IMR-90 (cell line): ENCODE measurements at regions not wholly inside any gene's neighbourhood (a gene's known extent, or its start where the extent isn't known, plus 50 kb on each side); places are given as distances from the start of the nearest gene placed in this dataset.

Experiments
- ATAC-seq: fragments of 200-7000 bp; cut with Tn5 transposase; 2 replicates; pipeline ENCODE4 v1.9.1; 2020; ENCODE audit warnings: low read depth, mild to moderate bottlenecking, moderate library complexity
- BruUV-seq: library from RNA; stranded (reverse); fragments of 400-500 nt; replicated peaks from 2 replicates; lab custom pipeline; 2021; lab: Mats Ljungman, UMichigan
- CTCF ChIA-PET: fragments of 300-600 bp; formaldehyde crosslinking; extraction: SDS; loops from one replicate; lab custom pipeline; 2021; ENCODE audit warnings: antibody characterized with exemption; lab: Yijun Ruan, JAX
- POLR2A ChIA-PET: fragments of 300-600 bp; sonication (Branson Sonifier 250); formaldehyde crosslinking; loops from one replicate; lab custom pipeline; 2022; ENCODE audit warnings: antibody characterized with exemption; ENCODE audit not compliant: unreplicated experiment; lab: Charles Lee
- DNase-seq: peaks from one replicate; pipeline ENCODE4 v3.0.0; 2013
- H2AFZ ChIP-seq: replicated peaks from 2 replicates; pipeline ENCODE3; 2013; ENCODE audit warnings: low read length, mild to moderate bottlenecking; ENCODE audit not compliant: poor library complexity
- H2AK5ac ChIP-seq: 2 replicates; pipeline ENCODE4 v1.6.1; 2013; ENCODE audit warnings: low read depth, low read length, inconsistent platforms
- H2AK9ac ChIP-seq: replicated peaks from 2 replicates; pipeline ENCODE3; 2013; ENCODE audit warnings: mild to moderate bottlenecking, low read depth, low read length, moderate library complexity; ENCODE audit not compliant: poor library complexity
- H2BK120ac ChIP-seq: 2 replicates; pipeline ENCODE4 v1.6.1; 2013; ENCODE audit warnings: low read depth, low read length, inconsistent platforms
- H2BK15ac ChIP-seq: 3 replicates; pipeline ENCODE4 v1.6.1; 2013; ENCODE audit warnings: low read depth, low read length, inconsistent platforms
- H2BK20ac ChIP-seq: 2 replicates; pipeline ENCODE4 v1.6.1; 2013; ENCODE audit warnings: low read depth, mild to moderate bottlenecking, inconsistent platforms, low read length, moderate library complexity
- H2BK5ac ChIP-seq: 2 replicates; pipeline ENCODE4 v1.6.1; 2013; ENCODE audit warnings: mild to moderate bottlenecking, low read depth, low read length, inconsistent platforms; ENCODE audit not compliant: poor library complexity, severe bottlenecking
- H3K14ac ChIP-seq: replicated peaks from 2 replicates; pipeline ENCODE4 v1.6.1; 2013; ENCODE audit warnings: low read depth, low read length, inconsistent platforms
- H3K18ac ChIP-seq: 2 replicates; pipeline ENCODE4 v1.6.1; 2013; ENCODE audit warnings: low read depth, low read length, control low read depth
- H3K23ac ChIP-seq: 2 replicates; pipeline ENCODE4 v1.6.1; 2013; ENCODE audit warnings: low read depth, low read length, inconsistent platforms
- H3K27ac ChIP-seq: 2 replicates; pipeline ENCODE4 v1.5.1; 2013; ENCODE audit warnings: mild to moderate bottlenecking, control low read depth, low read length; ENCODE audit not compliant: insufficient read depth
- H3K27me3 ChIP-seq: 2 replicates; pipeline ENCODE4 v1.6.1; 2013; ENCODE audit warnings: low read length; ENCODE audit not compliant: control insufficient read depth, insufficient read depth
- H3K36me3 ChIP-seq: 2 replicates; pipeline ENCODE4 v1.6.1; 2013; ENCODE audit warnings: low read length, mixed read lengths; ENCODE audit not compliant: control insufficient read depth, insufficient read depth
- H3K4ac ChIP-seq: 2 replicates; pipeline ENCODE4 v1.6.1; 2013; ENCODE audit warnings: low read depth, low read length, inconsistent platforms
- H3K4me1 ChIP-seq: 2 replicates; pipeline ENCODE4 v1.6.1; 2013; ENCODE audit warnings: low read length, mixed read lengths; ENCODE audit not compliant: control insufficient read depth, insufficient read depth
- H3K4me2 ChIP-seq: 2 replicates; pipeline ENCODE4 v1.6.1; 2013; ENCODE audit warnings: low read depth, mild to moderate bottlenecking, control low read depth, low read length, moderate library complexity
- H3K4me3 ChIP-seq: 2 replicates; pipeline ENCODE4 v1.5.1; 2013; ENCODE audit warnings: low read depth, mild to moderate bottlenecking, control low read depth, low read length, moderate library complexity; ENCODE audit not compliant: insufficient read depth
- H3K56ac ChIP-seq: 2 replicates; pipeline ENCODE4 v1.6.1; 2013; ENCODE audit warnings: low read length, inconsistent platforms; ENCODE audit not compliant: insufficient read depth; ENCODE audit errors: extremely low read depth
- H3K79me1 ChIP-seq, 2 experiments: 2 replicates each; pipeline ENCODE4 v1.6.1; 2013; ENCODE audit warnings: low read length in 2 of 2, inconsistent platforms in 1 of 2, low read depth in 1 of 2
- H3K9ac ChIP-seq: 2 replicates; pipeline ENCODE4 v1.6.1; 2013; ENCODE audit warnings: low read depth, low read length, control low read depth
- H3K9me1 ChIP-seq: 2 replicates; pipeline ENCODE4 v1.6.1; 2013; ENCODE audit warnings: low read length, inconsistent platforms; ENCODE audit not compliant: insufficient read depth
- H3K9me3 ChIP-seq: 2 replicates; pipeline ENCODE4 v1.6.1; 2013; ENCODE audit warnings: low read length; ENCODE audit not compliant: control insufficient read depth, insufficient read depth
- H4K20me1 ChIP-seq: 2 replicates; pipeline ENCODE4 v1.6.1; 2013; ENCODE audit warnings: low read length, inconsistent platforms; ENCODE audit not compliant: insufficient read depth
- H4K5ac ChIP-seq: 2 replicates; pipeline ENCODE4 v1.6.1; 2013; ENCODE audit warnings: mild to moderate bottlenecking, low read depth, low read length, control low read depth
- H4K8ac ChIP-seq, 2 experiments: 2 replicates each; pipeline ENCODE4 v1.6.1; 2013; ENCODE audit warnings: low read depth in 2 of 2, low read length in 2 of 2, control low read depth in 1 of 2, inconsistent platforms in 1 of 2
- H4K91ac ChIP-seq: 2 replicates; pipeline ENCODE4 v1.6.1; 2013; ENCODE audit warnings: low read depth, low read length, inconsistent platforms; ENCODE audit not compliant: insufficient read depth
- BHLHE40 ChIP-seq: fragments of 150-350 bp; IDR thresholded peaks from 2 replicates; pipeline ENCODE4 v1.6.1; 2016; ENCODE audit warnings: mild to moderate bottlenecking, low read depth, low read length
- CEBPB ChIP-seq: IDR thresholded peaks from 2 replicates; pipeline ENCODE4 v1.6.1; 2012; ENCODE audit warnings: low read depth, low read length, improper control_type of control experiment
- CHD1 ChIP-seq: IDR thresholded peaks from 2 replicates; pipeline ENCODE4 v1.6.1; 2012; ENCODE audit warnings: low read depth, low read length, improper control_type of control experiment
- FOS ChIP-seq: fragments of 150-350 bp; IDR thresholded peaks from 2 replicates; pipeline ENCODE4 v1.6.1; 2016; ENCODE audit warnings: low read depth, low read length
- MAFK ChIP-seq: IDR thresholded peaks from 2 replicates; pipeline ENCODE4 v1.6.1; 2012; ENCODE audit warnings: low read depth, low read length, improper control_type of control experiment
- MAZ ChIP-seq: IDR thresholded peaks from 2 replicates; pipeline ENCODE4 v1.6.1; 2012; ENCODE audit warnings: low read depth, mild to moderate bottlenecking, low read length, improper control_type of control experiment, moderate library complexity, borderline replicate concordance
- MXI1 ChIP-seq: IDR thresholded peaks from 2 replicates; pipeline ENCODE4 v1.6.1; 2012; ENCODE audit warnings: low read depth, mild to moderate bottlenecking, low read length, moderate library complexity, borderline replicate concordance
- NFE2L2 ChIP-seq: fragments of 150-350 bp; IDR thresholded peaks from 2 replicates; pipeline ENCODE4 v1.6.1; 2016; ENCODE audit warnings: low read depth, mild to moderate bottlenecking, low read length
- POLR2A ChIP-seq: IDR thresholded peaks from 2 replicates; pipeline ENCODE4 v1.6.1; 2012; ENCODE audit warnings: mild to moderate bottlenecking, low read depth, low read length
- RAD21 ChIP-seq: IDR thresholded peaks from 2 replicates; pipeline ENCODE4 v1.6.1; 2012; ENCODE audit warnings: low read length, improper control_type of control experiment
- RCOR1 ChIP-seq: IDR thresholded peaks from 2 replicates; pipeline ENCODE4 v1.6.1; 2012; ENCODE audit warnings: mild to moderate bottlenecking, low read length, improper control_type of control experiment; ENCODE audit not compliant: insufficient replicate concordance
- RFX5 ChIP-seq: IDR thresholded peaks from 2 replicates; pipeline ENCODE4 v1.8.0; 2012; ENCODE audit warnings: low read depth, mild to moderate bottlenecking, low read length, moderate library complexity
- SMC3 ChIP-seq: fragments of 150-350 bp; IDR thresholded peaks from 2 replicates; pipeline ENCODE4 v1.6.1; 2016; ENCODE audit warnings: low read depth, mild to moderate bottlenecking, antibody characterized with exemption, low read length, moderate library complexity
- WGBS, 2 experiments: methylation state at CpG; one replicate each; pipeline versions ENCODE4 v1.1.5 to v1.1.7; 2013; ENCODE audit warnings: missing lambda C conversion rate in 2 of 2; ENCODE audit not compliant: insufficient read length in 1 of 2; ENCODE audit errors: extremely low coverage in 2 of 2; 5-methylcytosine and 5-hydroxymethylcytosine counted together
- dilution Hi-C: fragments of 300-500 bp; cut with HindIII; formaldehyde crosslinking; loops from one replicate; pipeline ENCODE4 v1.14.3; 2018; ENCODE audit warnings: low sequenced_read_pairs; ENCODE audit not compliant: unreplicated experiment
- in situ Hi-C: fragments of 300-500 bp; cut with MboI; formaldehyde crosslinking; loops from 3 replicates; pipeline ENCODE4 v1.14.3; 2019; ENCODE audit warnings: low sequenced_read_pairs, inconsistent platforms, mixed read lengths
- intact Hi-C: fragments of 100-400 bp; cut with micrococcal nuclease; formaldehyde crosslinking; loops from 2 replicates; pipeline ENCODE4 v1.10.0; 2022
- TF ChIP-seq, protein P1 (sequence below): conservative IDR thresholded peaks from 2 replicates; pipeline ENCODE4 v1.5.1; 2012; ENCODE audit warnings: mild to moderate bottlenecking, low read depth, low read length, improper control_type of control experiment
- TF ChIP-seq, protein P2 (sequence below): fragments of 150-350 bp; IDR thresholded peaks from 2 replicates; pipeline ENCODE4 v1.6.1; 2016; ENCODE audit warnings: low read depth, mild to moderate bottlenecking, low read length, moderate library complexity, borderline replicate concordance

DNA sequence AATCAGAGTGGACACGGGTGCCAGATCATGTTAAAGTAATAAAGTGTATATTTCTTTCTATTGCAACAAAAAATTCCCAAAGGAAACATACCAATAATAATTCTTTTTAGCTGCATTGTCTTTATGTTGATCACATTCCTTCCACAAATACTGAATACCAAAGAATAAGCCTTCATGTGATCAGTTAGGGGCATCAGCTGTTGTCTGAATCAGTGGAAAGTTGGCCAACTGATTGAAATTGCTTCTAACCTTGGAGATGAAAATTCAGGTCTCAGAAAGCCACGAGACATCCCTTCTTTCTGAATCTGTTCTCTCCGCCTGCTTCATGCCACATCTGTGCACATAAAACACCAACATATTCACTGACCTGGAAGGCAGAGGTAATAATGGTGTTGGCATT is 785.2 kb downstream of the KCNA4 start:
- H3K23ac ChIP-seq, result peak overlapping the region; percentile 35; the same call in 1 of the 2 replicates
- H3K4me3 ChIP-seq, result no peak overlapping the region
- H2BK5ac ChIP-seq, result no peak overlapping the region
- no peaks in the 10 kb centered on the region for H3K9me3 ChIP-seq
- peak overlapping the region; percentile 89; the same call in 1 of the 2 replicates for H3K18ac ChIP-seq
- H2AK5ac ChIP-seq, result peak overlapping the region; percentile 62; the same call in 1 of the 2 replicates
- peak overlapping the region; percentile 8; the same call in 1 of the 3 replicates for H2BK15ac ChIP-seq
- intact Hi-C loops, result no loop called here
- H4K20me1 ChIP-seq, result no peaks in the 10 kb centered on the region
- peaks cover 2% of the 10 kb centered on the region; the same call in 1 of the 2 replicates for H3K4me1 ChIP-seq
- H3K9ac ChIP-seq, result no peak overlapping the region
- H4K91ac ChIP-seq, result peak overlapping the region; percentile 70; the same call in 1 of the 2 replicates
- H4K5ac ChIP-seq, result peak overlapping the region; percentile 72; the same call in 1 of the 2 replicates
- BruUV-seq, result no TSS peak
- peak overlapping the region in 1 of 2 experiments; percentile 16; a peak in 1 of 4 replicates for H4K8ac ChIP-seq
- peak overlapping the region; percentile 47; the same call in 1 of the 2 replicates for H3K14ac ChIP-seq
- no peaks in the 10 kb centered on the region for H3K27me3 ChIP-seq
- H2AFZ ChIP-seq, result peak overlapping the region; percentile 48
- no peak overlapping the region for H2AK9ac ChIP-seq
- H3K9me1 ChIP-seq, result no peaks in the 10 kb centered on the region
- CTCF ChIA-PET, result no interaction called here
- no peak overlapping the region for H3K27ac ChIP-seq
- H3K36me3 ChIP-seq, result no peaks in the 10 kb centered on the region
- no peak overlapping the region for H3K56ac ChIP-seq
- no peak overlapping the region for H3K4me2 ChIP-seq
- POLR2A ChIA-PET, result no interaction called here
- in situ Hi-C loops, result no loop called here
- H2BK20ac ChIP-seq, result peak overlapping the region; percentile 49; the same call in 1 of the 2 replicates
- no peak for DNase-seq
- peak overlapping the region; percentile 69 for H2BK120ac ChIP-seq
- TF ChIP-seq BHLHE40, result no peak
- TF ChIP-seq NFE2L2, result no peak
- TF ChIP-seq, protein P1, sequence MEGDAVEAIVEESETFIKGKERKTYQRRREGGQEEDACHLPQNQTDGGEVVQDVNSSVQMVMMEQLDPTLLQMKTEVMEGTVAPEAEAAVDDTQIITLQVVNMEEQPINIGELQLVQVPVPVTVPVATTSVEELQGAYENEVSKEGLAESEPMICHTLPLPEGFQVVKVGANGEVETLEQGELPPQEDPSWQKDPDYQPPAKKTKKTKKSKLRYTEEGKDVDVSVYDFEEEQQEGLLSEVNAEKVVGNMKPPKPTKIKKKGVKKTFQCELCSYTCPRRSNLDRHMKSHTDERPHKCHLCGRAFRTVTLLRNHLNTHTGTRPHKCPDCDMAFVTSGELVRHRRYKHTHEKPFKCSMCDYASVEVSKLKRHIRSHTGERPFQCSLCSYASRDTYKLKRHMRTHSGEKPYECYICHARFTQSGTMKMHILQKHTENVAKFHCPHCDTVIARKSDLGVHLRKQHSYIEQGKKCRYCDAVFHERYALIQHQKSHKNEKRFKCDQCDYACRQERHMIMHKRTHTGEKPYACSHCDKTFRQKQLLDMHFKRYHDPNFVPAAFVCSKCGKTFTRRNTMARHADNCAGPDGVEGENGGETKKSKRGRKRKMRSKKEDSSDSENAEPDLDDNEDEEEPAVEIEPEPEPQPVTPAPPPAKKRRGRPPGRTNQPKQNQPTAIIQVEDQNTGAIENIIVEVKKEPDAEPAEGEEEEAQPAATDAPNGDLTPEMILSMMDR, result no peak
- TF ChIP-seq MXI1, result no peak
- no peak for TF ChIP-seq RFX5
- TF ChIP-seq RCOR1, result no peak
- TF ChIP-seq, protein P2, sequence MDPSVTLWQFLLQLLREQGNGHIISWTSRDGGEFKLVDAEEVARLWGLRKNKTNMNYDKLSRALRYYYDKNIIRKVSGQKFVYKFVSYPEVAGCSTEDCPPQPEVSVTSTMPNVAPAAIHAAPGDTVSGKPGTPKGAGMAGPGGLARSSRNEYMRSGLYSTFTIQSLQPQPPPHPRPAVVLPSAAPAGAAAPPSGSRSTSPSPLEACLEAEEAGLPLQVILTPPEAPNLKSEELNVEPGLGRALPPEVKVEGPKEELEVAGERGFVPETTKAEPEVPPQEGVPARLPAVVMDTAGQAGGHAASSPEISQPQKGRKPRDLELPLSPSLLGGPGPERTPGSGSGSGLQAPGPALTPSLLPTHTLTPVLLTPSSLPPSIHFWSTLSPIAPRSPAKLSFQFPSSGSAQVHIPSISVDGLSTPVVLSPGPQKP, result no peak
- no peak for TF ChIP-seq CHD1
- TF ChIP-seq RAD21, result no peak
- no peak for TF ChIP-seq SMC3
- no peak for TF ChIP-seq MAZ
- no peak for TF ChIP-seq POLR2A
- no peak for TF ChIP-seq MAFK
- TF ChIP-seq CEBPB, result no peak
- no peak for TF ChIP-seq FOS
- no CpG with 5 or more reads among the region's 3 CpGs for WGBS, 2 experiments
- no peaks in the 10 kb centered on the region for H3K79me1 ChIP-seq
- dilution Hi-C loops, result no loop called here
- peak overlapping the region; percentile 26; the same call in 1 of the 2 replicates for H3K4ac ChIP-seq
- ATAC-seq, result no peak
